ENCODE measurements at regions not wholly inside any gene's neighbourhood (a gene's known extent, or its start where the extent isn't known, plus 50 kb on each side); places are given as distances from the start of the nearest gene placed in this dataset.
"Not testable (repeated sequence)": the region's sequence is repeated elsewhere in the genome, so short reads cannot be mapped to it uniquely, and the experiment has no call there.

- no peak for DNase-seq
Observed at GRCh38 chr3:182644790-182645433, 148.4 kb upstream of the ATP11B start.

DNA sequence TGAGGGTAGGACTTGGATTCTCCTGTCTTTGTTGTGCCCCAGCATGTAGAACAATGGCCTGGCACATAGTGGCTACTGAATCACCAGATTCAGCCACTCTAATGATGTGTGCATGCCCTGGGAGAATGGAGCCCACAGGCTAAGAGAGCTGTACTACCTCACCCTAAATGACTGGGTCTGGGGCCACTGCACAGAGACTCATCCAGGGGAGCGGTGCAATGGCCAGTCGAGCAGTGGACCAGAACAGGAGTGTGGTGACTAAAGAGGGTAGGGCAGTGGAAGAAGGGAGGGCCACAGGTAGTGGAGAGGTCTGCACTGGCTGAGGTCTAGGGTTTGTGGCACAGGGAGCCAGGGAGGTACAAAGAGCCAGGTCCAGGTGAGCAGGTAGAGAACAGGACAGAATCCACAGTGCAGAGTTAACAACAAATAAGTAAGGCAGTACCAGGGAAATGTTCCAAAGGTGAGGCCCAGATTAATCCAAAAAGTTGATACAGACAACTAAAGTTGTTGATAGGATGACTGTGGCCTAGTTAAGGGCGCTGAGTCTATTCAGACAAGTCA lies 142.7 kb upstream of the ATP11B start:
- DNase-seq = no peak

DNA sequence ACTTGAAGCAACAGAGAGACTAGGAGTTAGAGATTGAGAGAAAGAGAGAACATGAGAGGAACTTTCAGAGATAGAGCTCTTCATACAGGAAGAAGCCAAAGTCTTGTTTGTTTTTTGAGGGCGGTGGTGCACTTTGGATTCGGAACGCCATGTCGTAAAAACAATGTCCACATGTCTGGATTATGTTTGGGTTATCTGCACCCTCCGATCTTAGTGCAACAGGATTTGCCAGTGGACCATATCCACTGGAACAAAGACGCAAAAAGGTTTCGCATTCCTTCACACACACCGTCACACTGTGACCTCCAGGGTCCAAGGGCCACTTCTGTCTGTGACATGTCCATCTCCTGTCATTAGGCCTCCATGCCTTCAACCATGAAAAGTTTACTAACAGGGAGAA lies 141.8 kb upstream of the ATP11B start:
- no peak for DNase-seq

GRCh38 chr3:182653065-182653464 lies 140.2 kb upstream of the ATP11B start:
- not testable (repeated sequence) for DNase-seq

GRCh38 chr3:182668541-182668940 lies 124.8 kb upstream of the ATP11B start:
- no peak for DNase-seq

DNA sequence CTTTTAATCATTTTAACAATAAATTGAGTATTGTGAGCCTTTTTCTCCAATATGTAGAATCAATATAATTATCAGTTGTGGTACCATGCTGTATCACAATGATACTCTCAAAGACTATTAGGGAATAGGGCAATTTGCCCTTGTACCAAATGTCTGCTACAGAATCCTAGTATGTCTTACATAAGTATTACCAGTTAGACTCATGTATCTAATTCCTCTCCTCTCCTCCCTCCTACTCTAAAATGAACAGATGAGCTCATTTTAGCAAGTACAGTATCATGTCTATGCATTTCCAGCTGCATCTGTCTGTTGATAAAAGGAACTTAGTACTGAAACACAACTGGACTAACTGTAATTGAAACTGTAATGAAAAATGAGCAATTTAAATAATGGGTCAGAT lies 124.3 kb upstream of the ATP11B start:
- no peak for DNase-seq

GRCh38 chr3:182671541-182671940 lies 121.8 kb upstream of the ATP11B start:
- DNase-seq = no peak

DNA sequence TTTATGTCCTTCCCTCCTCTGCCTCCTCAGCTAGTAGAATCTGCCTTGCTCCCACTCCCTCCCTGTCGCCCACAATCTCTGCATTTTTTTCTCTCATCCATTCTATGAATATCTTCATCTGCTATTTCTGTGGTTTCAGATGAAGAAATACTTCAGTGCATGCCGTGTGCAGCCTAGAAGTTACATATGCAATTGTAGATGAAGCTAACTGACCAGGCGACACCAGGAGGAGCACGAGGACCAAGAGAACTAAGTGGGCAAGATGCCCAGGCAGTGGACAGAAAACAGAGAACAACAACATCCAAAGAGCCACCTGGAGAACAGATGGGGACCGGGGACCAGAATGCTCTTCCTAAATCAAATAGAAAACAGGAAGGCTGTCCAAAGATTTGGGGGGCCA lies 121.4 kb upstream of the ATP11B start:
- DNase-seq = no peak

DNA sequence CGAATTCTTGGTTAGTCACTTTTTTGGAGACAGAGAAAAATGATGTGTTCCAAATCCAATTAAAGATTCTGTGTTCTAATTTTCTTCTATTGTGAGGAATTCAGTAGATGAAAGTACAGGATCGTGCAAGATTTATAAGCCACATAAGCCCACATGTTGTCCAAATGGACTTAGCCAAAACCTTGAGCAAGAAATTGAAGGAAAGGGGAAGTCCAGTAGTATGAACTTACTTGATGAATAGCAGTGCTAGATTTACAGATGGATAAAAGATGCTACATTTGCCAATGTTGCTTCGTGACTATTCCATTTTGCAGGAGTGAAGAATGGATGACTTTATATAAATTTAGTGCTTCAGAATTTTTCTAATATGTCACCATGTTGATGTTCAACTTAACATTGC lies 120.0 kb upstream of the ATP11B start:
- DNase-seq = no peak

GRCh38 chr3:182682263-182683241 lies 110.8 kb upstream of the ATP11B start:
- peak in 1 of 2 donors; percentile 17 for DNase-seq

- DNase-seq = peak; percentile 65 to 68
Observed at GRCh38 chr3:182683453-182683852, 109.9 kb upstream of the ATP11B start.

GRCh38 chr3:182683858-182684257 lies 109.4 kb upstream of the ATP11B start:
- no peak for DNase-seq

- no peak for DNase-seq
Observed at GRCh38 chr3:182686033-182686886, 107.0 kb upstream of the ATP11B start.

- DNase-seq = no peak
Observed at GRCh38 chr3:182690172-182690571, 103.1 kb upstream of the ATP11B start.

DNA sequence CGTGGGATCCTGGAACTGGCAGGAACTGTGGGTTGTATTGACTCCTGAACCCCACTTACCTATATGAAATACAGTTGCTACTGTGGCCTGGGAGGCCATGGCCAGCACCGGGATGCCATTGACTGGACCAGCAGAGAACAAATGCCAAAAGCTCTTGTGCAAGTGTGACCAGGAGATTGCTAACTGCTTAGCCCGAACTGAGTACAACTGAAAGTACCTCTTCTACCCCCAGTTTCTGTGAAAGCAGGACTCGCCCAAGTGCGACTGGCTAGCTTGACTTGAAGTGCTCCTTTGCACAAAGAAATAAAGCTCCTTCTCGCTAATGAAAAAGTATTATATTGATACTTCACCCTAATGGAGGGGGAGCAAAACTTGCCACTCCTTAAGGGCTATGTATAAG lies 101.3 kb upstream of the ATP11B start:
- no peak for DNase-seq

- DNase-seq = peak; percentile 74 to 81
Observed at GRCh38 chr3:182692695-182693094, 100.6 kb upstream of the ATP11B start.

- DNase-seq = no peak
Observed at GRCh38 chr3:182693723-182694122, 99.6 kb upstream of the ATP11B start.

- DNase-seq = no peak
Observed at GRCh38 chr3:182696916-182697315, 96.4 kb upstream of the ATP11B start.

GRCh38 chr3:182697345-182697919 lies 95.9 kb upstream of the ATP11B start:
- DNase-seq = no peak

DNA sequence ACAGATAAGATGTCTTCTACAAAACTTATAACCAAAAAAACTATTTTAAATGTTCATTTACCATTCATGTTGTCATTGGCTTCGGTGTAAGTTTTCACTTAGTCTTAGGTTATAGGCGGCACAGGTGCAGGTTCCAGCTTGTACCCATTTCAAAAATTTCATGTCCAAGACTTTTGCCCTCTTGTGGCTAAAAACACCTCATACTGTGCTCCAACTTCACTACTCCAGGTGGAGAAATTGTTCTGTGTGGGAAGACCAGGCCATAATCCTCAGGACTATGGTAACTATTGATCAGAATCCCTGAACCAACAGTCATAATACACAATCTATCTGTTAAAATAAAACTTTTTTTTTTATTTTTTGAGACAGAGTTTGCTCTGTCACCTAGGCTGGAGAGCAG lies 95.2 kb upstream of the ATP11B start:
- DNase-seq = no peak

GRCh38 chr3:182699550-182700170 lies 93.6 kb upstream of the ATP11B start:
- no peak for DNase-seq

GRCh38 chr3:182702216-182702615 lies 91.1 kb upstream of the ATP11B start:
- DNase-seq = no peak

All from inflammatory macrophage (primary cell).